Eye (tissue), 1 donor: ENCODE measurements at regions not wholly inside any gene's neighbourhood (a gene's known extent, or its start where the extent isn't known, plus 50 kb on each side); places are given as distances from the start of the nearest gene placed in this dataset.

ENCODE experiments used
- DNase-seq: peaks from one replicate; pipeline ENCODE4 v3.0.0-alpha.2; 2015

DNA sequence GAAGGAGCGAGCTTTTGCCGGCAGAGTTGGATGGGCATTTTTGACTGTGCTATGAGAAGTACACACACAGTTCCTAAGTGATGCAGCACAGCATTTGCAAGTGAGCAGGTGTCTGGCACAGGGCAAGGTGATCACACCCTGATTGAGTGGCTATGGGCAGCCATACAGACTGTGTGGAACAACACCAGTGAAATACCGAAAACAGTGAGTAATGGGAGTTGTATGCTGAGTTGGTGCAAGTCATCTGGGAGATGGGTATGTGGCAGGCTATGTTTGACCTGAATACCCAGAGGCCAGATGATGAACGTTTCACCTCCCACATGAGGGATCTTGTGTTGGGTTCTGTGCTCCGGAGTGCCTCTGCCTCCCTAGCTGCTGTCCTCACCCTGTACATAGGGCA is 53.5 kb upstream of the TIPARP start:
- no peak for DNase-seq

DNA sequence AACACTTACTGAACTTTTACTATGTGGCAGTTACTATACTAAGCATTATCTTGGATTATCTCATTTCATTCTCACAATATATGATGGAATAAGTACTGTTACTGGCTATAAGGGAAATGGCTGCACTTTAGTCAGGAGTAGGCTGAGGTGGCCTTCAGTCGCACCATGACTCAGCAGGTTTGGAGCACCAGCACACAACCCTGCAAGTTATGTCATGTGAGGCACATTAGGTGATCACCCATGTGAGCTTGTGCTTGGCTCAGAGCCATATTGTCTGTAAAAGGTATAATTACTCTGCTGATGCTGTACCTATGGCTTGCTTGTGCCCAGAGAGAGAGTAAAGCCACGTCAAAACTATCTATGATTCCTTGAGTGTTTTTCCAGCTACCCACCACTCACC is 54.1 kb upstream of the TIPARP start:
- peak; percentile 46 for DNase-seq

DNA sequence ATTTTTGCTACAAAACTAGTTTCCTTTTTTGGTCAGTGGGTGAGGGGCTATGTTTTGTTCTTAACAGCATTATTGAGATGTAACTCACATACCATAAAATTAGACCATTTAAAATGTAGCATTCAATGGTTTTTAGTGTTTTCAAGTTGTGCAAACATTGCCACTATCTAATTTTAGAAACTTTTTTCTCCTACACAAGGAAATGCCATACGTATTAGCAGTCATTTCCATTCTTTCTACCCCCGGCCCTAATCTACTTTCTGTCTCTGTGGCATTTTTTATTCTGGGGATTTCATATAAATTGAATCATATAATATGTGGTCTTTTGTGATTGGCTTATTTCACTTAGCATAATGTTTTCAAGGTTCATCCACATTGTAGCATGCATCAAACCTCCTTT is 55.0 kb upstream of the TIPARP start:
- DNase-seq, result no peak

DNA sequence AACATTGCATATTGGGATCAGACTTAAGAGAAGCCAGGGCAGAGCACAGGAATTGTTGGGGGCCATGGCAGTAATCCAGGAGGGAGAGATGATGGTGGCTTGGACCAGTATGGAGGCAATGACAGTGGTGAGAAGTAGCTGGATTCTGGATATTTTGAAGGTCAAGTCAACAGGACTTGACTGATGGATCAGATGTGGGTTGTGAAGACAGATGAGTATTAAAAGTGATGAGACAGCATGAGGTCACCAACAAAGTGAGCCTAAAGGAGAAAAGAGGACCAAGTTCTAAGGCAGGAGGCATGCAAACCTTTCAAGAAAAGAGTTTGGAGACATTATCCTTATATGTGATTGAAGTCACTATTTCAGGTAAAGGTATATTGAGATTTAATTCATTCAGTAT is 56.6 kb upstream of the TIPARP start:
- DNase-seq, result no peak

DNA sequence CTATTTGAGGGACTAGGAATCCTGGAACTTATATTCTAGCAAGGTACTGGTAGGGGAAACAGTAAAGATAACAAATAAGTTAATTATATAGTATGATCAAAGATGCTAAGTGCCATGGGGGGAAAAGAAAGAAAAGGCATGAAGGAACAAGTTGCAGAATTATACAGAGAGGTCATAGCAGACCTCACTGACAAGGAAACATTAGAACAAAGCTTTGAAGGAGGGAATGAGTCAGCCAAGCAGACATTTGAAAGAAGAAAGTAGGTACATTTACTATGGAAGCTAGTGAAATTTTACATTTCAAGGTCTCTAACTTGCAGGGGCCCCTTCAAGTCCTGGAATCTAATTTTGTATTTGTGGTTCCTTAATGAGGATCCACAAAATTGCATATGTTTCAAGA is 57.2 kb upstream of the TIPARP start:
- DNase-seq, result no peak

DNA sequence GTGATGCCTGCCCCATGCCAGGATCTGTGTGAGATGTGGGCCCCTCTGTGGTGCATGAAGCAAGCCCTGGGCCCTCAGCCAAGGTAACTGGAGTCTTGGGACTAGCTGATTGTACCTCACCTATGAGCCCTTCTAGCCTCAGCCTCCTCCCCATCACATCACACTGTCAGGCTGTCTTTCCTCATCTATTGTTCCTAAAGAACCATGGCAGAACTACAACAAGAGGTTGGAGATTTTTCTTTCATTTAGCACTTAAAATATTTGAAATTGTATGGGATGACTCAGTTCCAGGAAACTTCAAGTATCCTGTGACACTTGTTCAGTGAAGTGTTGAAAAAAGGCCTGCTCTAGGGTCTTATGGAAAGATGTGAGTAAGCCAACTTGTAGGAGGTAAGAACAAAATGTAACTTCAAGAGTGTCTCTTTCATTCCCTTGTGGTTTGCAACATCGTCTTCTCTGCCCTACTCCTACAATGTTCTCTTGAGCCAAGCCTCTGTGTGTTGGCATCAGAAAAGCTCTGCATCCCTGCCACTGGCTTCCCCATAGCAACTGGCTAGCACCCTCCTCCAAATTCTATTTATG is 58.7 kb upstream of the TIPARP start:
- DNase-seq, result no peak

DNA sequence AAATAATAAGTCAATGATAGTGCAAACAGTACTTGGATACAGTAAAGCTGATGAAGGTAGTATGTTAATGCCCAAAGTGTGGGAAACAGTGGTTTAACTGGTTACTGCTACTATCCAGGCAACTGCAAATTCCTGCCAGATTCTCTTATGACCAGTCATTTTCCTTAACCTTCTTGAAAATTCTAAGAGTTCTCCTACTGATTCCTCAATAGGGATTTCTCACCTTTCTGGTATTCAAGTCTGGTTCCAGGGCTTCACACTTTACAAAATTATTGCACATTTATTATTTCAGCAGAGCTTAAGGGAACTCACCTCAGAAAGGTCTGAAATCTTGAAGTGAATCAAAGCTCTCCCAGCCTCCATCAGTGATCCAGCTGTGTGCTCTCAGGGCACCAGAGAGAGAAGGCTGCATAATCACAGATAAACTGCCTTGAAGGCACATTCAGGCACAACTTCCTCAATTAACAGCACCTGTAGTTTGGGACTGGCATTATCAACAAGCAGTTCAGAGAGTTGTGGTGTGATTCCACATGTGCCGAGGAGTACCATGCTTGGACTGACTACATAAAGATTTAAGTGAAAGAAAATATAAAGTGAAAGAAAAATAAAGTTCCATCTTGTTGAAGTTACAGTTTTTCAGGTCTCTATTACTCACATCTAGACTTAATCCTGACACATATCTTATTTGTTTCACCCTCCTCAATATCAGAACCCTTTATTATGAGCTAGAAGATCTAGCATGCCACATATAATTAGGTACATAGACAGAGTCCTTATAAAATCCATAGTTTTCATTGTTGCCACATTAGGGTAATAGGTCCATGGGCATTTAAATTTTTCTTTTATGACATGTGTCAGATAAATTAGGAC is 59.5 kb upstream of the TIPARP start:
- DNase-seq, result no peak

DNA sequence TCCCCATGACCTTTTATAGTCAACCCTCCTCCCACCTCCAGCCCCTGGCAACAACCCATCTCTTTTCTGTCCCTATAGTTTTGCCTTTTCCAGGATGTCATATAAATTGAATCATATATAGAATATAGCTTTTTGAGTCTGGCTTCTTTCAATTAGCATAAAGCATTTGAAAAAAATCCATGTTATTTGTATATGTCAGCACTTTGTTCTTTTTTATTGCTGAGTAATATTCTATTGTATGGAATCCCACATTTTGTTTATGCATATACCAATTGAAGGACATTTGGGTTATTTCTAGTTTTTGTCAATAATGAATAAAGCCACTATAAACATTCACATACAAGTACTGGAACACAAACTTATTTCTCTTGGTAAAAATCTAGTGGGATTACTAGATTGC is 58.0 kb upstream of the SSR3 start:
- no peak for DNase-seq

DNA sequence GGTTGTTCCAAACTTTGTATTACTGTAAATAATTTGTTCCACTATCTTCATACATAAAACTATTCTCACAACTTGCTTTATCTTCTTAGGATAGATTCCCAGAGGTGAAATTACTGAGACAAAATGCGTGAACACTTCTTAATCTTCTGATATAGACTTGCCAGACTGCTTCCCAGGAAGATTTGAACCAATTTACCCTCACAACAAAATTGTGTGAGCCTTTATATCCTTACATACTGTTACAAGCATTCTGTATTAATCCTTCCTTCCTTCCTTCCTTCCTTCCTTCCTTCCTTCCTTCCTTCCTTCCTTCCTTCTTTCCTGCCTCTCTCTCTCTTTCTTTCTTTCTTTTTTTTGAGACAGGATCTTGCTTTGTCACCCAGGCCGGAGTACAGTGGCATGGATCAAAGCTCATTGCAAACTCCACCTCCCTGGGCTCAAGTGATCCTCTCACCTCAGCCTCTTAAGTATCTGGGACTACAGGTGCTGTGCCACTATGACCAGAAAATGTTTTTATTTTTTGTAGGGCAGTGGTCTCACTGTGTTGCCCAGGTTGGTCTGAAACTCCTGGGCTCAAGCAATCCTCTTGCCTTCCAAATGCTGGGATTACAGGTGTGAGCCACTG is 57.1 kb upstream of the SSR3 start:
- DNase-seq, result no peak

DNA sequence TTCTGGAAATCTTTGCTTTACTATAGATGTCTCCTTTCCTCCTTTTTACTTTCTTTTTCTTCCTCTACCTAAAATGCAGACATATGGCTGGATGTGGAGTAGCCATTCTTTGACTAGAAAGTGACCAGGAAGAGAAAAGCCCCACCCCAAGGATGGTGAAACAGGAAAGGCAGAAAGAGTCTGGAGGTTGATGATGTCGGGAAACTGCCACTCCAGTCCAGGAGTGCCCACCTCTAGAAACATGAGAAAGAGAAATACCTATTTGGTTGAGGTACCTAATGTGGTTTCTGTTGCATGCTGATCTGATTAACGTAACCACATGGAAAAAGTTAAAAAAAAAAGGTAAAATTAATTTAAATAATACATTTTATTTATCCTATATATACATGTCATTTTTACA is 55.2 kb upstream of the SSR3 start:
- DNase-seq, result no peak

DNA sequence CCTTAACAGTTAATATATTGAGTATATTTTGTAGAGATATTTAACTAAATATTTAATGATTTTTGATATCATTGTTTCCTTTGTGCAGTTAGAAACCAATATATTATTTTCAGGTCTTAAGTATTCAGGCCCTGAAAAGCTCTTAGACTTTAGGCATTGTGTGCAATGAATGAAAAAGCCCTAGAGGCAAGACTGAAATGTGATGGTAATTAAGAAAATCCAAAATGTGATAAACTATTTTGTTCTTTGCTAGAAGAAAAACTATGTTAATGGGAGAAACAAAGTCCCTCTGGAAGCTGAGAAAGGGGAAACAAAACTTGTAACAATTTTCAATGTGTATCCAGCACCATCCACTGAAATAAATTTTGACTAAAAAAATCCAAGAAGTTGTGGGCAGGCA is 54.6 kb upstream of the SSR3 start:
- no peak for DNase-seq

DNA sequence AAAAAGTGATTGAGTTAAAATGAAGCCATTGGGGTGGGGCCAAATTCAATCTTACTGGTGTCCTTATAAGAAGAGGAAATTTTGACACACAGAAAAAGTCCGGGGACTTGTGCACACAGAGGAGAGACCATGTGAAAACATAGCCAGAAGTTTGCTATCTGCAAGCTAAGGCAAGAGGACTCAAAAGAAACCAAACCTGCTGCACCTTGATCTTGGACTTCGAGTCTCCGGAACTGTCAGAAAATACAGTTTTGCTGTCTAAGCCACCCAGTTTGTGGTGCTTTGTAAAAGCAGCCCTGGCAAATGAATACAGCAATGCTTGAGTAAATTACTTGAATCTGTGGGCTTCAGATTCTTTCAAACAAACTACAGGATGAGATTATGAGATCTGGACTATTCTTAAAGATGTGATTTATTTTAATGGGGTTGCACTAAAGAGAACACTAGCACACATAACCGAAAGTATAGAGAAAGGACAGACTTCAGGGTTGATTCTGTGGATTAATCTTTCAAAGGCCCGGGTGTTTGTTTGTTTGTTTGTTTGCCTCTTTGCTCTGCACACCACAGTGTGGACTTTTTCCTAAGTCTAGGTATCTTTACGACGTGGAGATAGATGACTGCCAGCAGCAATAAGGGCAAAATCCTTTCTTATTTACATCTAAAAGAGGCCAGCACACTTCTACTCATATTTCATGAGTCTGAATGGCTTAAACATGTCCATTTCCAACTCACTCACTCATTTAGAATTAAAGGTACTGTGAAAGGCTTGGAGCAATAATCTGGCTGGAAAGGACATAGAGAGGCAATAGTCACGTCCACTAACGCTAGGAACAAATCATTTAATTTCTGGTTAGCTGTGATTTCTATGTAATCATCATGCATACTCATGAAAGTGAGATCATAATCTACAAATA is 53.9 kb upstream of the SSR3 start:
- DNase-seq, result no peak

DNA sequence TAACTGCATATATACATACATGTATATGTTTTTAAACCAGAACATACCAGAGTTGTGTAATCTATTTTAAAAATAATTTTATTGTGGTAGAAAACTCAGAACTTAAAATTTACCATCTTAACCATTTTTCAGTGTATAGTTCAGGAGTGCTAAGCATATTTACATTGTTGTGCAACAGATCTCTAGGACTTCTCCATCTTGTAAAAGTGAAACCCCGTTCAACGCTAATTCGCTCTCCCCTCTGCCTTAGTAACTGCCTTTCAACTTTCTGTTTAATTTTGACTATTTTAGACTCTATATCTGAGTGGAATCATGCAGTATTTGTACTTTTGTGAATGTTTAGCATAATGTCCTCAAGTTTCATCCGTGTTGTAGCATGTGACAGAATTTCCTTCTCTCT is 51.8 kb upstream of the SSR3 start:
- no peak for DNase-seq

DNA sequence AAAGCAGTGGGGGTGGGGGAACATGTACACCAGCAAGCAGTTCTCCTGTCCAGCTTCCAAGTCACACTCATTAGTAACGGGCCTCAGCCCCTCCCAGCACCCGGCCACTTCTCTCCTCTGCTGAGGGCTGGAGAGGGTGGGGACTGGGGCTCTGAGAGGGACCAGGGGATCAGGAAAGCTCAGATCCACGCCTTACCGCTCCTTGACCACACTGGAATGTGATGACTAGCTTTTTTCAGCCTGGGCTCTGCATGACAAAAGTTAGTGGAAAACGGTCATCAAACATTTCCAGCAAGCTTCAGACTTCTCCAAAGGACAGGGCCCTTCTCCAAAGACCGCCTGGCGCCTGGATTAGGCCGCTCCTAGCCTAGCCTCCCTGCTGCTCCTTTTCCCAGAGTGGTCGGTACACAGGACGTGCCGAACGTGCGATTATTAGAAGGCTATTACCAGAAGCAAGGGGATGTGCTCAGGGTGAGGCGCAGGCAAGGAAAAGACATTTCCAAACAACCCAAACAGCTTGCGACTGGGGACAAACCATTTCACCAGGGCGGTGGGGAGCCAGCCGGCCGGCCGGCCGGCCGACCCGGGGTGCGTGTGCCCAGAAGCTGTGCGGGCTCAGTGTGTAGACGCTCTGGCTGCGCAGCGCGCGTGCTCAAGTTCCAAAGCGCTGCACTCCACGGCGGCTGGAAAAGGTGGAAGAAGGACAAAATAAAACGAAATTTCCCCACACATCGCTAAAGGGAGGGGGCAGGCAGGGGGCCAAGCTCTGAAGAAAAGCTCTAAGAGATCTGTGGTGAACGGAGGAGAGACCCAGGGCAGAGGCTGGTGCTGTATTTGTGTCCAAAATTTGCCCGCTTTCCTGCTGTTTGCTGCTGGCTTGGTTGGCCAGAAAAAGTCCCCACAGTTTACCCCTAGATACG is 51.0 kb upstream of the SSR3 start:
- peak; percentile 86 for DNase-seq

DNA sequence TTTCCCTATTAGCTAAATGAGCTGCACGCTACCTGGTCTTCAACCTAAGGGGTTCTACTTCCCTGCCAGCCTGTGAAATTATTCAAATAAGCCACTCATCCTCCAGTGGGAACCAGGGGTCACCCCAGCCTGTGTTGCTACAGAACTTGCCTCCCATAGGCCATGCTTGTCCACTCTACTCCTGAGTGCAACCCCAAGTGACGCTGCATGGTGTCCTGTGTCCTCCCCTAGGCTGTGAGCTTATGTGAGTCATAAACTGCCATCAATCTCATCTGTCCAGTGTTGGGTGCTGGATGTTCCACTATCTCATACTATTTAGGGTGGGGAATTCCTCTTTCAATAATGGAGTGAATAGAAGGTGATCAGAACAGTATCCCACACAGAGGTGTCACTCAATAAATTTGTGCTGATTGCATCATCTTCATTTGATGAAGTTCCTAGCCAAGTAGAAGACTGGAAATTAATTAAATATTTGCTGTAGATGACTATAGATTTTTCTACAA is 49.8 kb upstream of the SSR3 start:
- DNase-seq, result no peak
